Natural killer cell (primary cell): ENCODE measurements at regions not wholly inside any gene's neighbourhood (a gene's known extent, or its start where the extent isn't known, plus 50 kb on each side); places are given as distances from the start of the nearest gene placed in this dataset.

ENCODE experiments used
- ATAC-seq, 3 donors: fragments of 150-1000 bp in 2 of 3; fragments of 200-7000 bp in 1 of 3; cut with Tn5 transposase; 1 replicate in 1 of 3; 2 replicates in 2 of 3; pipeline ENCODE4 v1.10.0; 2021; ENCODE audit warnings: mild to moderate bottlenecking in 2 of 3, moderate library complexity in 2 of 3
- DNase-seq, 2 donors: peaks; one replicate each; pipeline versions ENCODE4 v3.0.0 to v3.0.0-alpha.2; 2013 to 2021; ENCODE audit warnings: mixed read lengths in 1 of 2
- H3K27ac ChIP-seq: one replicate; pipeline ENCODE4 v1.5.1; 2013; ENCODE audit warnings: mild to moderate bottlenecking, low read length
- H3K27me3 ChIP-seq: one replicate; pipeline ENCODE4 v1.6.1; 2013; ENCODE audit warnings: low read length; ENCODE audit not compliant: control insufficient read depth, insufficient read depth
- H3K36me3 ChIP-seq: one replicate; pipeline ENCODE4 v1.6.1; 2013; ENCODE audit warnings: low read length; ENCODE audit not compliant: control insufficient read depth, insufficient read depth
- H3K4me1 ChIP-seq: one replicate; pipeline ENCODE4 v1.6.1; 2013; ENCODE audit warnings: low read length; ENCODE audit not compliant: control insufficient read depth, insufficient read depth
- H3K4me3 ChIP-seq: one replicate; pipeline ENCODE4 v1.5.1; 2013; ENCODE audit warnings: low read length
- H3K9me3 ChIP-seq: one replicate; pipeline ENCODE4 v1.6.1; 2013; ENCODE audit warnings: low read length; ENCODE audit not compliant: control insufficient read depth, insufficient read depth
- H3K27ac Mint-ChIP-seq, 2 donors: one replicate each; pipeline ENCODE4 v1.8.0; 2022; ENCODE audit warnings: mild to moderate bottlenecking in 2 of 2, mixed read lengths in 2 of 2, moderate library complexity in 1 of 2
- H3K27me3 Mint-ChIP-seq, 2 donors: one replicate each; pipeline ENCODE4 v1.8.0; 2022; ENCODE audit warnings: low read depth in 2 of 2, mixed read lengths in 2 of 2
- H3K36me3 Mint-ChIP-seq: one replicate; pipeline ENCODE4 v1.8.0; 2022; ENCODE audit warnings: mixed read lengths
- H3K4me1 Mint-ChIP-seq, 2 donors: one replicate each; pipeline ENCODE4 v1.8.0; 2022; ENCODE audit warnings: mixed read lengths in 2 of 2
- H3K4me3 Mint-ChIP-seq: one replicate; pipeline ENCODE4 v1.8.0; 2022; ENCODE audit warnings: mild to moderate bottlenecking, moderate library complexity, mixed read lengths
- H3K9me3 Mint-ChIP-seq, 2 donors: one replicate each; pipeline ENCODE4 v1.8.0; 2022; ENCODE audit warnings: mixed read lengths in 2 of 2
- CTCF ChIP-seq: fragments of 200-600 bp; IDR thresholded peaks from one replicate; pipeline ENCODE4 v1.8.0; 2022; ENCODE audit warnings: antibody characterized with exemption
- WGBS: methylation state at CpG from one replicate; pipeline ENCODE4 v1.1.7; 2013; ENCODE audit warnings: missing lambda C conversion rate; ENCODE audit not compliant: insufficient coverage; 5-methylcytosine and 5-hydroxymethylcytosine counted together
- intact Hi-C: fragments of 100-400 bp; cut with micrococcal nuclease; formaldehyde crosslinking; loops from one replicate; pipeline ENCODE4 v1.14.2; 2022

GRCh38 chrX:116009346-116009745 is 161.2 kb upstream of the AGTR2 start:
- Mint-ChIP-seq H3K36me3 (no peaks in the 10 kb centered on the region), H3K4me1 (no peaks in the 10 kb centered on the region)

GRCh38 chrX:116009861-116010710 is 160.5 kb upstream of the AGTR2 start:
- H3K27me3 ChIP-seq = no peaks in the 10 kb centered on the region
- DNase-seq = no peak
- ATAC-seq = no peak
- 3% methylated on average over 8 of the region's 8 CpGs for WGBS
- intact Hi-C loops = no loop called here
- H3K36me3 Mint-ChIP-seq = no peaks in the 10 kb centered on the region
- no peak for TF ChIP-seq CTCF
- no peak overlapping the region for H3K4me3 Mint-ChIP-seq
- H3K27ac ChIP-seq = no peak overlapping the region
- H3K27me3 Mint-ChIP-seq = peaks cover 0 to 5% of the 10 kb centered on the region in 2 donors
- H3K36me3 ChIP-seq = no peaks in the 10 kb centered on the region
- H3K4me1 ChIP-seq = no peaks in the 10 kb centered on the region
- H3K4me1 Mint-ChIP-seq = no peaks in the 10 kb centered on the region
- H3K27ac Mint-ChIP-seq = no peak overlapping the region
- H3K9me3 Mint-ChIP-seq = peaks cover 9 to 18% of the 10 kb centered on the region in 2 donors
- no peak overlapping the region for H3K4me3 ChIP-seq
- H3K9me3 ChIP-seq = no peaks in the 10 kb centered on the region

More at GRCh38 chrX:116009346-116009745, 161.2 kb upstream of the AGTR2 start:
- Mint-ChIP-seq H3K27me3 (peaks cover 0 to 5% of the 10 kb centered on the region in 2 donors), H3K4me3 (no peak overlapping the region), H3K27ac (no peak overlapping the region), H3K9me3 (peaks cover 8 to 15% of the 10 kb centered on the region in 2 donors)
- no peaks in the 10 kb centered on the region for H3K9me3 ChIP-seq
- H3K27me3 ChIP-seq = no peaks in the 10 kb centered on the region
- DNase-seq (no peak), ATAC-seq (no peak)
- H3K4me3 ChIP-seq = no peak overlapping the region
- no peak overlapping the region for H3K27ac ChIP-seq
- no CpG with 5 or more reads among the region's 1 CpG for WGBS
- intact Hi-C loops = no loop called here
- TF ChIP-seq CTCF = no peak
- no peaks in the 10 kb centered on the region for H3K36me3 ChIP-seq
- no peaks in the 10 kb centered on the region for H3K4me1 ChIP-seq

- WGBS = 85% methylated on average over 5 of the region's 5 CpGs
- H3K27ac Mint-ChIP-seq = no peak overlapping the region
Observed at GRCh38 chrX:116010939-116011338, 159.6 kb upstream of the AGTR2 start.

More at GRCh38 chrX:116010939-116011338, 159.6 kb upstream of the AGTR2 start:
- intact Hi-C loops = no loop called here
- Mint-ChIP-seq H3K4me3 (no peak overlapping the region), H3K9me3 (peaks cover 9 to 18% of the 10 kb centered on the region in 2 donors), H3K27me3 (peaks cover 0 to 5% of the 10 kb centered on the region in 2 donors), H3K36me3 (no peaks in the 10 kb centered on the region), H3K4me1 (no peaks in the 10 kb centered on the region)
- Histone ChIP-seq H3K36me3 (no peaks in the 10 kb centered on the region), H3K27me3 (no peaks in the 10 kb centered on the region), H3K27ac (no peak overlapping the region), H3K4me1 (no peaks in the 10 kb centered on the region), H3K4me3 (no peak overlapping the region), H3K9me3 (no peaks in the 10 kb centered on the region)
- no peak for TF ChIP-seq CTCF
- ATAC-seq (no peak), DNase-seq (no peak)
